Endothelial cell of umbilical vein (primary cell): ENCODE measurements at regions not wholly inside any gene's neighbourhood (a gene's known extent, or its start where the extent isn't known, plus 50 kb on each side); places are given as distances from the start of the nearest gene placed in this dataset.

ENCODE experiments used
- BruUV-seq: library from RNA; stranded (reverse); fragments of 400-500 nt; replicated peaks from 2 replicates; lab custom pipeline; 2021; lab: Mats Ljungman, UMichigan
- CTCF ChIA-PET: fragments of 300-600, 350-600 bp; sonication (Branson Sonifier 250); formaldehyde crosslinking; loops from one replicate; lab custom pipeline; 2021; ENCODE audit warnings: antibody characterized with exemption, inconsistent platforms; lab: Charles Lee
- POLR2A ChIA-PET: fragments of 300-600, 350-600 bp; sonication (Branson Sonifier 250); formaldehyde crosslinking; loops from one replicate; lab custom pipeline; 2021; ENCODE audit warnings: antibody characterized with exemption, inconsistent platforms; lab: Charles Lee
- DNase-seq: peaks from one replicate; pipeline ENCODE4 v3.0.0-alpha.2; 2011; ENCODE audit warnings: low read depth, low spot score
- FAIRE-seq: peaks from 2 replicates; lab custom pipeline; 2011; peaks lifted over from hg19 to GRCh38; lab: Jason Lieb, UNC
- H2AFZ ChIP-seq: 2 replicates; pipeline ENCODE4 v1.6.0; 2012; ENCODE audit warnings: low read depth, low read length, control low read depth, inconsistent platforms
- H3K27ac ChIP-seq: 2 replicates; pipeline ENCODE4 v1.5.1; 2011; ENCODE audit warnings: low read depth, mild to moderate bottlenecking, control low read depth, low read length, moderate library complexity; ENCODE audit not compliant: insufficient read depth
- H3K27me3 ChIP-seq, 2 experiments: 2 replicates each; pipeline versions ENCODE4 v1.6.0 to v1.6.1; 2011; ENCODE audit warnings: low read length in 2 of 2, mixed read lengths in 1 of 2; ENCODE audit not compliant: control insufficient read depth in 2 of 2, insufficient read depth in 2 of 2
- H3K36me3 ChIP-seq, 2 experiments: 2 replicates in 1 of 2; 3 replicates in 1 of 2; pipeline ENCODE4 v1.5.1; 2011; ENCODE audit warnings: low read length in 2 of 2, mild to moderate bottlenecking in 1 of 2, moderate library complexity in 1 of 2; ENCODE audit not compliant: control insufficient read depth in 2 of 2, insufficient read depth in 2 of 2; ENCODE audit errors: extremely low read depth in 1 of 2
- H3K4me1 ChIP-seq: 3 replicates; pipeline ENCODE4 v1.5.1; 2011; ENCODE audit warnings: mild to moderate bottlenecking, low read length; ENCODE audit not compliant: control insufficient read depth, insufficient read depth; ENCODE audit errors: extremely low read depth
- H3K4me2 ChIP-seq: 2 replicates; pipeline ENCODE4 v1.6.1; 2011; ENCODE audit warnings: low read length, control low read depth, mixed read lengths; ENCODE audit not compliant: insufficient read depth
- H3K4me3 ChIP-seq, 3 experiments: fragments of 200-600 bp in 1 of 3; sonication (generic), shearing (Covaris generic) in 1 of 3; replicated peaks in 1 of 3; 2 replicates each; pipeline ENCODE4 v1.5.1; 2011 to 2016; ENCODE audit warnings: control low read depth in 3 of 3, low read length in 3 of 3, mild to moderate bottlenecking in 2 of 3, inconsistent platforms in 1 of 3, low read depth in 1 of 3, moderate library complexity in 1 of 3; ENCODE audit not compliant: insufficient read depth in 1 of 3
- H3K79me2 ChIP-seq: 2 replicates; pipeline ENCODE4 v1.6.0; 2012; ENCODE audit warnings: low read length, inconsistent platforms; ENCODE audit not compliant: control insufficient read depth, insufficient read depth
- H3K9ac ChIP-seq: replicated peaks from 2 replicates; pipeline ENCODE3; 2011; ENCODE audit warnings: low read length, control low read depth; ENCODE audit not compliant: insufficient read depth; ENCODE audit errors: extremely low read depth
- H3K9me1 ChIP-seq: replicated peaks from 3 replicates; pipeline ENCODE4 v1.6.0; 2011; ENCODE audit warnings: mild to moderate bottlenecking, low read length; ENCODE audit not compliant: control insufficient read depth, insufficient read depth; ENCODE audit errors: extremely low read depth
- H3K9me3 ChIP-seq: replicated peaks from 2 replicates; pipeline ENCODE4 v1.5.1; 2012; ENCODE audit warnings: low read length, inconsistent platforms; ENCODE audit not compliant: control insufficient read depth, insufficient read depth
- H4K20me1 ChIP-seq: replicated peaks from 2 replicates; pipeline ENCODE3; 2011; ENCODE audit warnings: mild to moderate bottlenecking, low read length; ENCODE audit not compliant: control insufficient read depth, insufficient read depth; ENCODE audit errors: extremely low read depth
- EZH2 ChIP-seq: IDR thresholded peaks from 2 replicates; pipeline ENCODE4 v1.6.1; 2012; ENCODE audit warnings: borderline replicate concordance, low read depth, mild to moderate bottlenecking, moderate library complexity, low read length, inconsistent platforms; ENCODE audit not compliant: severe bottlenecking
- FOS ChIP-seq: IDR thresholded peaks from 2 replicates; pipeline ENCODE4 v1.6.1; 2011; ENCODE audit warnings: mild to moderate bottlenecking, low read length, moderate library complexity, borderline replicate concordance; ENCODE audit not compliant: insufficient read depth
- GATA2 ChIP-seq: IDR thresholded peaks from 2 replicates; pipeline ENCODE4 v1.7.0; 2011; ENCODE audit warnings: low read depth, mild to moderate bottlenecking, moderate library complexity, mixed read lengths, low read length; ENCODE audit not compliant: insufficient read length, insufficient read depth
- JUN ChIP-seq: IDR thresholded peaks from 2 replicates; pipeline ENCODE4 v1.6.1; 2011; ENCODE audit warnings: borderline replicate concordance, low read depth; ENCODE audit not compliant: insufficient read length, insufficient read depth
- MYC ChIP-seq: IDR thresholded peaks from one replicate; pipeline ENCODE4 v1.6.1; 2011; ENCODE audit warnings: mild to moderate bottlenecking, low read depth, low read length
- POLR2A ChIP-seq: IDR thresholded peaks from 2 replicates; pipeline ENCODE4 v1.6.1; 2012; ENCODE audit warnings: low read depth, mild to moderate bottlenecking, control low read depth, low read length
- POLR2AphosphoS5 ChIP-seq: IDR thresholded peaks from 2 replicates; pipeline ENCODE4 v1.6.1; 2012; ENCODE audit warnings: low read depth, mild to moderate bottlenecking, control low read depth, low read length, moderate library complexity; ENCODE audit not compliant: insufficient read depth
- dilution Hi-C: fragments of 300-500 bp; cut with MboI; formaldehyde crosslinking; loops from one replicate; pipeline ENCODE4 v1.15.0; 2019; ENCODE audit warnings: low sequenced_read_pairs; ENCODE audit not compliant: extremely low pct_ligation_motif_present
- intact Hi-C: fragments of 100-400 bp; cut with micrococcal nuclease; formaldehyde crosslinking; loops from one replicate; pipeline ENCODE4 v1.10.0; 2022
- TF ChIP-seq, protein P1 (sequence below): IDR thresholded peaks from 2 replicates; pipeline ENCODE4 v1.6.1; 2011; ENCODE audit not compliant: insufficient read depth, insufficient read length
- TF ChIP-seq, protein P2 (sequence below), 2 donors: IDR thresholded peaks; 1 replicate in 1 of 2; 2 replicates in 1 of 2; pipeline ENCODE4 v1.5.1; 2011; ENCODE audit warnings: low read length in 2 of 2, mild to moderate bottlenecking in 2 of 2, moderate library complexity in 2 of 2, control low read depth in 1 of 2, inconsistent platforms in 1 of 2, low read depth in 1 of 2; ENCODE audit not compliant: insufficient read depth in 1 of 2; ENCODE audit errors: extremely low read depth in 1 of 2

DNA sequence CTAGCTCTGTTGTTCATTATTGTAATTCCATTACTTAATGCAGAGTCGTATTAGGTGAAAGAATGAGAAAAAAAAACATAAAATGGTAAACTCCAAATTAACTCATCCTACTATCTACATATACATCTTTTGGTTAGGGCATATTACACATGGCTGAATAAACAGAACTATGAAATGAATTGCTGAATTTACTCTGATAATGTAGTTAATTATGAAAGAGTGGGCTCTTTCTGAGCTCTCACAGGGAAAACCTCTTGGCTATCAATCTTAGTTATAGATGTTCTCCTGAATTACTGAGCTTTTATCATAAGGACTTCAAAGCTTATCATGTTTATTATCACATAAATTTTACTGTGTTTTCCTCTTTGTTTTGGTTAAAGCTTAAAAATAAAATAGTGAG, 798.5 kb upstream of the MDGA2 start:
- no peak overlapping the region for H3K4me2 ChIP-seq
- no peaks in the 10 kb centered on the region for H4K20me1 ChIP-seq
- no peak for DNase-seq
- intact Hi-C loops, result no loop called here
- TF ChIP-seq, protein P1, sequence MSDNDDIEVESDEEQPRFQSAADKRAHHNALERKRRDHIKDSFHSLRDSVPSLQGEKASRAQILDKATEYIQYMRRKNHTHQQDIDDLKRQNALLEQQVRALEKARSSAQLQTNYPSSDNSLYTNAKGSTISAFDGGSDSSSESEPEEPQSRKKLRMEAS, result no peak
- TF ChIP-seq MYC (no peak), JUN (no peak), GATA2 (no peak), POLR2A (no peak), FOS (no peak), EZH2 (no peak), POLR2AphosphoS5 (no peak)
- TF ChIP-seq, protein P2, sequence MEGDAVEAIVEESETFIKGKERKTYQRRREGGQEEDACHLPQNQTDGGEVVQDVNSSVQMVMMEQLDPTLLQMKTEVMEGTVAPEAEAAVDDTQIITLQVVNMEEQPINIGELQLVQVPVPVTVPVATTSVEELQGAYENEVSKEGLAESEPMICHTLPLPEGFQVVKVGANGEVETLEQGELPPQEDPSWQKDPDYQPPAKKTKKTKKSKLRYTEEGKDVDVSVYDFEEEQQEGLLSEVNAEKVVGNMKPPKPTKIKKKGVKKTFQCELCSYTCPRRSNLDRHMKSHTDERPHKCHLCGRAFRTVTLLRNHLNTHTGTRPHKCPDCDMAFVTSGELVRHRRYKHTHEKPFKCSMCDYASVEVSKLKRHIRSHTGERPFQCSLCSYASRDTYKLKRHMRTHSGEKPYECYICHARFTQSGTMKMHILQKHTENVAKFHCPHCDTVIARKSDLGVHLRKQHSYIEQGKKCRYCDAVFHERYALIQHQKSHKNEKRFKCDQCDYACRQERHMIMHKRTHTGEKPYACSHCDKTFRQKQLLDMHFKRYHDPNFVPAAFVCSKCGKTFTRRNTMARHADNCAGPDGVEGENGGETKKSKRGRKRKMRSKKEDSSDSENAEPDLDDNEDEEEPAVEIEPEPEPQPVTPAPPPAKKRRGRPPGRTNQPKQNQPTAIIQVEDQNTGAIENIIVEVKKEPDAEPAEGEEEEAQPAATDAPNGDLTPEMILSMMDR (IDR thresholded peaks at IDR 0.05; ENCODE audit: extremely low read depth in 1 of 2, insufficient read depth in 1 of 2, low read depth in 1 of 2, low read length in 2 of 2), result no peak
- dilution Hi-C loops, result no loop called here
- no peak overlapping the region for H2AFZ ChIP-seq
- no TSS peak for BruUV-seq
- H3K9me1 ChIP-seq, result no peaks in the 10 kb centered on the region
- H3K36me3 ChIP-seq, result no peaks in the 10 kb centered on the region
- H3K27ac ChIP-seq, result no peak overlapping the region
- H3K4me1 ChIP-seq, result no peaks in the 10 kb centered on the region
- no peak overlapping the region for H3K4me3 ChIP-seq
- ChIA-PET CTCF (no interaction called here), POLR2A (no interaction called here)
- no peak for FAIRE-seq
- H3K27me3 ChIP-seq, result no peaks in the 10 kb centered on the region
- H3K9ac ChIP-seq, result no peak overlapping the region
- no peaks in the 10 kb centered on the region for H3K79me2 ChIP-seq
- H3K9me3 ChIP-seq, result no peaks in the 10 kb centered on the region
